PC-3 (cell line): ENCODE measurements at regions not wholly inside any gene's neighbourhood (a gene's known extent, or its start where the extent isn't known, plus 50 kb on each side); places are given as distances from the start of the nearest gene placed in this dataset.

Experiments
- CTCF ChIP-seq: fragments of 300-600 bp; sonication (generic); conservative IDR thresholded peaks from 2 replicates; pipeline ENCODE4 v1.5.1; 2017; ENCODE audit warnings: antibody characterized with exemption, low read depth, mild to moderate bottlenecking, low read length
- EZH2 ChIP-seq: fragments of 300-600 bp; sonication (generic); IDR thresholded peaks from one replicate; pipeline ENCODE4 v1.6.1; 2017; ENCODE audit warnings: antibody characterized with exemption, mild to moderate bottlenecking, low read length; ENCODE audit not compliant: unreplicated experiment
- EZH2phosphoT487 ChIP-seq: fragments of 300-600 bp; sonication (generic); IDR thresholded peaks from 2 replicates; pipeline ENCODE4 v1.6.1; 2018; ENCODE audit warnings: mild to moderate bottlenecking, antibody characterized with exemption, low read length, borderline replicate concordance

- TF ChIP-seq EZH2: no peak
- TF ChIP-seq CTCF: no peak
- TF ChIP-seq EZH2phosphoT487: no peak
These were observed 188.1 kb downstream of the ARL4C start for GRCh38 chr2:234308813-234309195.
